Left colon (tissue), 2 donors: ENCODE measurements at regions not wholly inside any gene's neighbourhood (a gene's known extent, or its start where the extent isn't known, plus 50 kb on each side); places are given as distances from the start of the nearest gene placed in this dataset.
"Not testable (repeated sequence)": the region's sequence is repeated elsewhere in the genome, so short reads cannot be mapped to it uniquely, and the experiment has no call there.

Source experiments
- ATAC-seq: fragments of 200-7000 bp; cut with Tn5 transposase; one replicate; pipeline ENCODE4 v1.9.1; 2020; ENCODE audit warnings: mild to moderate bottlenecking, moderate library complexity
- DNase-seq, 2 donors: peaks; one replicate each; pipeline ENCODE4 v3.0.0-alpha.2; 2020
- intact Hi-C, 2 donors: fragments of 100-400 bp; cut with DNase I in 1 of 2; cut with micrococcal nuclease in 1 of 2; formaldehyde crosslinking; loops; one replicate each; pipeline versions ENCODE4 v1.11.2 to v1.14.0; 2022; cut with DNase I, micrococcal nuclease
- donor health status: DM: no; HTN: no; CAD: no.
- donor health status: DM: yes; HTN: yes; CAD: no.

GRCh38 chr1:196098000-196098399 lies 510.2 kb downstream of the KCNT2 start:
- ATAC-seq (no peak), DNase-seq (no peak)
- intact Hi-C loops: no loop called here

GRCh38 chr1:196094821-196095220 lies 513.4 kb downstream of the KCNT2 start:
- intact Hi-C loops: no loop called here
- ATAC-seq (no peak), DNase-seq (no peak)

- intact Hi-C loops: no loop called here
- ATAC-seq (no peak), DNase-seq (no peak)
These were observed 516.7 kb downstream of the KCNT2 start for GRCh38 chr1:196091397-196092135.

- intact Hi-C loops: no loop called here
- no peak for ATAC-seq
These were observed 518.0 kb downstream of the KCNT2 start for GRCh38 chr1:196090226-196090625.

GRCh38 chr1:196088541-196088940 lies 519.7 kb downstream of the KCNT2 start:
- intact Hi-C loops: no loop called here
- ATAC-seq: no peak
- no peak for DNase-seq

More at GRCh38 chr1:196090226-196090625, 518.0 kb downstream of the KCNT2 start:
- no peak for DNase-seq

GRCh38 chr1:196078691-196079090 lies 529.5 kb downstream of the KCNT2 start:
- no peak for DNase-seq
- ATAC-seq: no peak
- intact Hi-C loops: no loop called here

GRCh38 chr1:196075621-196076020 lies 532.6 kb downstream of the KCNT2 start:
- ATAC-seq (no peak), DNase-seq (no peak)
- intact Hi-C loops: no loop called here

GRCh38 chr1:196074182-196074581 lies 534.1 kb downstream of the KCNT2 start:
- no peak for ATAC-seq
- no peak for DNase-seq
- intact Hi-C loops: no loop called here

- intact Hi-C loops: no loop called here
- DNase-seq: no peak
- ATAC-seq: no peak
These were observed 536.8 kb downstream of the KCNT2 start for GRCh38 chr1:196071447-196071846.

- intact Hi-C loops: no loop called here
- DNase-seq: no peak
- no peak for ATAC-seq
These were observed 537.3 kb downstream of the KCNT2 start for GRCh38 chr1:196070940-196071339.

- DNase-seq (no peak), ATAC-seq (no peak)
- intact Hi-C loops: no loop called here
These were observed 544.3 kb downstream of the KCNT2 start for GRCh38 chr1:196063952-196064351.

- ATAC-seq (no peak), DNase-seq (no peak)
- intact Hi-C loops: no loop called here
These were observed 544.9 kb downstream of the KCNT2 start for GRCh38 chr1:196063294-196063693.

GRCh38 chr1:196060539-196060938 lies 547.7 kb downstream of the KCNT2 start:
- ATAC-seq (no peak), DNase-seq (no peak)
- intact Hi-C loops: no loop called here

- no peak for ATAC-seq
- intact Hi-C loops: no loop called here
- DNase-seq: no peak
These were observed 549.0 kb downstream of the KCNT2 start for GRCh38 chr1:196059210-196059609.

- intact Hi-C loops: no loop called here
- DNase-seq (no peak), ATAC-seq (no peak)
These were observed 551.3 kb downstream of the KCNT2 start for GRCh38 chr1:196056966-196057365.

- ATAC-seq (no peak), DNase-seq (no peak)
- intact Hi-C loops: no loop called here
These were observed 558.8 kb downstream of the KCNT2 start for GRCh38 chr1:196049407-196049806.

- intact Hi-C loops: no loop called here
- ATAC-seq (no peak), DNase-seq (no peak)
These were observed 565.0 kb downstream of the KCNT2 start for GRCh38 chr1:196043268-196043667.

GRCh38 chr1:196034080-196034706 lies 574.0 kb downstream of the KCNT2 start:
- intact Hi-C loops: no loop called here
- ATAC-seq (no peak), DNase-seq (no peak)

GRCh38 chr1:196031387-196031786 lies 576.9 kb downstream of the KCNT2 start:
- ATAC-seq, DNase-seq, intact Hi-C loops: not testable (repeated sequence)

GRCh38 chr1:196030455-196030854 lies 577.8 kb downstream of the KCNT2 start:
- DNase-seq: no peak
- intact Hi-C loops: no loop called here
- no peak for ATAC-seq

- intact Hi-C loops: no loop called here
- no peak for DNase-seq
These were observed 578.8 kb downstream of the KCNT2 start for GRCh38 chr1:196029410-196029809.

More at GRCh38 chr1:196029410-196029809, 578.8 kb downstream of the KCNT2 start:
- no peak for ATAC-seq
